ENCODE measurements at regions not wholly inside any gene's neighbourhood (a gene's known extent, or its start where the extent isn't known, plus 50 kb on each side); places are given as distances from the start of the nearest gene placed in this dataset.

- TF ChIP-seq POLR2A (IDR thresholded peaks at IDR 0.05; ENCODE audit: low read depth, low read length) = no peak
- TF ChIP-seq POLR2AphosphoS5 (IDR thresholded peaks at IDR 0.05; ENCODE audit: low read depth, low read length) = no peak
- TF ChIP-seq TAF1 (IDR thresholded peaks at IDR 0.05; ENCODE audit: low read depth, low read length) = no peak
Observed at GRCh38 chr1:234713440-234713839, 103.5 kb upstream of the IRF2BP2 start.
